Cardiac muscle cell (in vitro differentiated cells and primary cell): ENCODE measurements at regions not wholly inside any gene's neighbourhood (a gene's known extent, or its start where the extent isn't known, plus 50 kb on each side); places are given as distances from the start of the nearest gene placed in this dataset.
A peak's percentile ranks its signal among the peaks of the same experiment; 100 is the strongest.
"Not testable (repeated sequence)": the region's sequence is repeated elsewhere in the genome, so short reads cannot be mapped to it uniquely, and the experiment has no call there.

Experiments
- DNase-seq, 2 donors: peaks; one replicate each; pipeline versions ENCODE4 v3.0.0 to v3.0.0-alpha.2; 2010 to 2017; ENCODE audit warnings: low read depth in 1 of 2, low spot score in 1 of 2
- H3K27ac ChIP-seq: fragments of 200-600 bp; sonication (generic); 2 replicates; pipeline ENCODE4 v1.5.1; 2016
- H3K27me3 ChIP-seq: fragments of 200-600 bp; sonication (generic); 2 replicates; pipeline ENCODE4 v1.6.0; 2016; ENCODE audit warnings: control low read depth
- H3K36me3 ChIP-seq: fragments of 200-600 bp; sonication (generic); 2 replicates; pipeline ENCODE4 v1.5.1; 2016; ENCODE audit warnings: control low read depth
- H3K4me1 ChIP-seq: fragments of 200-600 bp; sonication (generic); 2 replicates; pipeline ENCODE4 v1.8.1; 2017; ENCODE audit warnings: low read depth, mild to moderate bottlenecking, mixed run types
- H3K4me3 ChIP-seq: fragments of 200-600 bp; sonication (generic); 2 replicates; pipeline ENCODE4 v1.5.1; 2016; ENCODE audit warnings: mild to moderate bottlenecking
- H3K9me3 ChIP-seq: fragments of 200-600 bp; sonication (generic); 2 replicates; pipeline ENCODE4 v1.5.1; 2017; ENCODE audit warnings: low read depth, mild to moderate bottlenecking, control low read depth
- CTCF ChIP-seq: IDR thresholded peaks from 2 replicates; pipeline ENCODE4 v1.5.1; 2012; ENCODE audit warnings: low read depth, mild to moderate bottlenecking, low read length

DNA sequence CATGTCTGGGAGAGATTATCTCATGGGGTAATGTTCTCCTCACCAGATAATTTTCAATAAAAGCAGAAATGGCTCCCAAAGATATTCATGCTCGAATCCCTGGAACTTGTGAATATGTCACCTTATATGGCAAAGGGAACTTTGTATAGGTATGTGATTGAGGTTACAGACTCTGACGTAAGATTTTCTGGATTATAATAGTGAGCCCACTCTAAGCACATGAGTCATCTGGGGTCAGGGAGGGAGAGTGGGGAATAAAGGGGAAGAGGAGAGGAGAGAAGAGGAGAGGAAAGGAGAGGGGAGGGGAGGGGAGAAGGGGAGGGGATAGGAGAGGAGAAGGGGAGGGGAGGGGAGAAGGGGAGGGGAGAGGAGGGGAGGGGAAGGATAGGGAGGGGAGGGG is 1193.9 kb downstream of the PLA2G4A start:
- peak in 1 of 2 donors; percentile 6 for DNase-seq
- Histone ChIP-seq H3K4me1 (no peaks in the 10 kb centered on the region), H3K4me3 (no peak overlapping the region), H3K27me3 (no peaks in the 10 kb centered on the region), H3K36me3 (no peaks in the 10 kb centered on the region), H3K9me3 (no peaks in the 10 kb centered on the region), H3K27ac (no peak overlapping the region)
- TF ChIP-seq CTCF = no peak

- Histone ChIP-seq H3K9me3 (no peaks in the 10 kb centered on the region), H3K27ac (no peak overlapping the region), H3K36me3 (no peaks in the 10 kb centered on the region), H3K27me3 (no peaks in the 10 kb centered on the region), H3K4me1 (no peaks in the 10 kb centered on the region), H3K4me3 (no peak overlapping the region)
- TF ChIP-seq CTCF = no peak
- DNase-seq = no peak
Observed at GRCh38 chr1:188023206-188023605, 1194.5 kb downstream of the PLA2G4A start.

DNA sequence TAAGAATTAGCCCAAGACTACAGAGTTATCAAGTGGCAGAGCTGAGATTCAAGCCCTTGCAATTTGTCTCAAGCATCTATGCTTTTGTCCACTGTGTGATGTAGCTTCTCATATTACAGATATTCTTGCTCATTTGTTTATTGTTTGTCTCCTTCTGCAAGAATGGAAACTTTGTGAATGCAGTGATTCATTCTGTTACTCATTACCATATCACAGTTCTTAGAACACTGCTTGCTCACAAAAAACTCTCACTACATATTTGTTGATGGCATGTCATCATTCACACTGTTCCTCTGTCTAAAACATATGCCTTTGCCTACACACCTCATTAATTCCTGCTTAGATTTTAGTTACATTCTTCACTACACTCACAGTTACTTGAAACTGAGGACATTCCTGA is 1198.9 kb downstream of the PLA2G4A start:
- TF ChIP-seq CTCF = no peak
- H3K9me3 ChIP-seq = no peaks in the 10 kb centered on the region
- H3K36me3 ChIP-seq = no peaks in the 10 kb centered on the region
- no peaks in the 10 kb centered on the region for H3K4me1 ChIP-seq
- no peak overlapping the region for H3K27ac ChIP-seq
- DNase-seq = peak in 1 of 2 donors; percentile 82
- H3K4me3 ChIP-seq = no peak overlapping the region
- H3K27me3 ChIP-seq = no peaks in the 10 kb centered on the region

DNA sequence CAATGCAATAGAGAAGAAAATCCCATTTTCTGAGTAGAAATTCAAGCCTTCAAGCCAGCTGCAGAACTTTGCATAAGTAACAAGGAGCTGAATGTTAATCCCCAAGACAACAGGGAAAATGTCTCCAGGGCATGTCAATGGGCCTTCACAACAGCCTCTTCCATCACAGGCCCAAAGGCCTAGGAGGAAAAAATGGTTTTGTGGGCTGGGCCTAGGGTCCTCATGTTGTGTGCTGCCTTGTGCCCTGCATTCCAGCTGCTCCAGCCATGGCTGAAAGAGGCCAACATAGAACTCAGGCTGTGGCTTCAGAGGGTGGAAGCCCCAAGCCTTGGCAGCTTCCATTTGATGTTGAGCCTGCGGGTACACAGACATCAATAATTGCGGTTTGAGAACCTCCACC is 1208.8 kb downstream of the PLA2G4A start:
- not testable (repeated sequence) for H3K27ac ChIP-seq, H3K4me3 ChIP-seq, H3K4me1 ChIP-seq

DNA sequence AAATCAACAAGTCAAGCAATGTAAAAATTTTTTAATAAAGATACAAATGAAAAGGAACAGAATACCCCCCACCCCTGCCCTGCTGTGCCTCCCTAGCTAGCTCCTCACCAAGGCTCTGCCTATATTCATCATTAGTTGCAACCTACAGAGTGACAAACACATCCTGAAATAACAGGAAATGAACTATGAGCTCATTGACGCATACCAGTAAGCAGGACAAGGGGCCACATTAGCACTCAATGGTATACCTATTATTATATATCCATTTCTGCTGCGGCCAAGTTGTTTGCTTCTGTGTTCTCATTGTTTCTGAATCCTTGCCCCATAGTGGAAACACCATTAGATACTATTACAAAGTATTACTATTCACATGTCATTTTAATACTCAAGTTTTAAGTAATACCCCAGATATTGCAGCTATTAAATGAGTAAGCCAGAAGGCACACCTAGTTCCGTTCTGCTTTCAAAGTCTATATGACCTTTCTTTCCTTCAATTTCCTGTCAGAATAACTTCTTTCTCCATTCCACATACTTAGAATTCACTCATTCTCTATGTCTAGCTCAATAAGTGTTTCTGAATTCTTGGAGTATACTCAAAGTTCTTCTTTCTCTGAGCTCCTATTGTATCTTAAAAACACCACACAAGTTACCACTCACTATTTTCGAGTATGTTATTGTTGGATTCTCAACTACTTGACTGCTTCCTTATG is 1214.9 kb downstream of the PLA2G4A start:
- Histone ChIP-seq H3K9me3 (no peaks in the 10 kb centered on the region), H3K4me1 (no peaks in the 10 kb centered on the region), H3K4me3 (no peak overlapping the region), H3K36me3 (no peaks in the 10 kb centered on the region), H3K27me3 (no peaks in the 10 kb centered on the region), H3K27ac (no peak overlapping the region)
- no peak for TF ChIP-seq CTCF
- DNase-seq = no peak

More for the DNA sequence above, 1208.8 kb downstream of the PLA2G4A start:
- H3K36me3 ChIP-seq, H3K9me3 ChIP-seq, H3K27me3 ChIP-seq, DNase-seq: not testable (repeated sequence)

DNA sequence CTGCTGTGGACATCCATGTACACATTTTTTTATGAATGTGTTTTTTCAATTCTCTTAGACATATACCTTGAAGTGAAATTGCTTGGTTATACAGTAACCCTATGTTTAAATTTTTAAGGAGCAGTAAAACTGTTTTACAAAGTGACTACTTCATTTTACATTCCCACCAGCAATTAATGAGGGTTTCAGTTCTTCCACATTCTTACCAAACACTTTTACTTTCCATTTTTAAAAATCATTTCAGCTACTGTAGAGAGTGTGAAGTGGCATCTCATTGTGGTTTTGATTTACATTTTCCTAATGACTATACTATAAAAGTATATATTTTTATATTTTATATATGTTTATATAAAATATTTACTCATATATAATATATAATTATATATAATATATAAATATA is 1221.5 kb downstream of the PLA2G4A start:
- Histone ChIP-seq H3K4me3 (no peak overlapping the region), H3K36me3 (no peaks in the 10 kb centered on the region), H3K27me3 (no peaks in the 10 kb centered on the region), H3K9me3 (no peaks in the 10 kb centered on the region), H3K4me1 (peaks cover 7% of the 10 kb centered on the region), H3K27ac (no peak overlapping the region)
- no peak for DNase-seq
- no peak for TF ChIP-seq CTCF
